ENCODE measurements at regions not wholly inside any gene's neighbourhood (a gene's known extent, or its start where the extent isn't known, plus 50 kb on each side); places are given as distances from the start of the nearest gene placed in this dataset.

DNA sequence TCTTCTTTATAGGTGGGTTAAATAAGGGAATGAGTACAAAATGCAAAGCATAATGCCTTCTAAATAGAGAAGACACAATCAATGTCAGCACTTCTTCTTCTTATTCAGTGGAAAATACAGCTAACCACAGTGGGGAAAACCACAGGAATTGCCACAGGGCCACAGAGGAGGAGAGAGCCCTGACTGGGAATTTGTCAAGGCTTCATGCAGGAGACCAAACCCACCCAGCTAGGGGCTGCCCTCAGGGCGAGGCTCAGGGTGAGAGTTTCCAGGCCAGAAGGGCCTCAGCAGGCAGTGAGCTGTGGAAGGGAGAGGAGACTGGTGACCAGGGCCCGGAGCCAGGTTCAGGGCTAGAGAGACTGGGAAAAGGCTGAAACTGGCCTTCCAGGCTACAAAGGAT is 279.1 kb downstream of the MSX2 start:
- Histone ChIP-seq H3K79me2 (ENCODE audit: insufficient read depth) (no peaks in the 10 kb centered on the region), H3K9ac (no peak overlapping the region), H3K9me3 (no peaks in the 10 kb centered on the region), H3K4me1 (ENCODE audit: control insufficient read depth in 1 of 2, insufficient read depth in 2 of 2, low read depth in 1 of 2, low read length in 1 of 2) (no peaks in the 10 kb centered on the region), H2AFZ (ENCODE audit: low read depth) (no peak overlapping the region), H4K20me1 (ENCODE audit: insufficient read depth) (no peaks in the 10 kb centered on the region), H3K4me3 (ENCODE audit: low read depth in 2 of 2, low read length in 1 of 2) (no peak overlapping the region), H3K27me3 (ENCODE audit: insufficient read depth) (no peaks in the 10 kb centered on the region), H3K36me3 (replicated peaks in 1 of 2; ENCODE audit: control insufficient read depth in 1 of 2, insufficient read depth in 2 of 2, low read length in 1 of 2) (no peaks in the 10 kb centered on the region), H3K9me2 (no peaks in the 10 kb centered on the region), H3K4me2 (no peak overlapping the region), H3F3A (replicated peaks; ENCODE audit: insufficient read depth) (no peaks in the 10 kb centered on the region), H3K27ac (ENCODE audit: low read depth in 2 of 2, low read length in 1 of 2) (no peak overlapping the region)
- TF ChIP-seq SMC3 (IDR thresholded peaks at IDR 0.05; ENCODE audit: low read depth, low read length) = no peak
- no peak for TF ChIP-seq RFX5 (IDR thresholded peaks at IDR 0.05; ENCODE audit: low read length)
- TF ChIP-seq, protein P1, sequence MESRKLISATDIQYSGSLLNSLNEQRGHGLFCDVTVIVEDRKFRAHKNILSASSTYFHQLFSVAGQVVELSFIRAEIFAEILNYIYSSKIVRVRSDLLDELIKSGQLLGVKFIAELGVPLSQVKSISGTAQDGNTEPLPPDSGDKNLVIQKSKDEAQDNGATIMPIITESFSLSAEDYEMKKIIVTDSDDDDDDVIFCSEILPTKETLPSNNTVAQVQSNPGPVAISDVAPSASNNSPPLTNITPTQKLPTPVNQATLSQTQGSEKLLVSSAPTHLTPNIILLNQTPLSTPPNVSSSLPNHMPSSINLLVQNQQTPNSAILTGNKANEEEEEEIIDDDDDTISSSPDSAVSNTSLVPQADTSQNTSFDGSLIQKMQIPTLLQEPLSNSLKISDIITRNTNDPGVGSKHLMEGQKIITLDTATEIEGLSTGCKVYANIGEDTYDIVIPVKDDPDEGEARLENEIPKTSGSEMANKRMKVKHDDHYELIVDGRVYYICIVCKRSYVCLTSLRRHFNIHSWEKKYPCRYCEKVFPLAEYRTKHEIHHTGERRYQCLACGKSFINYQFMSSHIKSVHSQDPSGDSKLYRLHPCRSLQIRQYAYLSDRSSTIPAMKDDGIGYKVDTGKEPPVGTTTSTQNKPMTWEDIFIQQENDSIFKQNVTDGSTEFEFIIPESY (IDR thresholded peaks at IDR 0.05; ENCODE audit: borderline replicate concordance, low read depth) = no peak
- no peak for TF ChIP-seq ELF1 (IDR thresholded peaks at IDR 0.05)
- TF ChIP-seq REST (IDR thresholded peaks at IDR 0.05; ENCODE audit: low read depth, low read length) = no peak
- no peak for TF ChIP-seq TAF1 (IDR thresholded peaks at IDR 0.05; ENCODE audit: borderline replicate concordance, low read depth, low read length)
- TF ChIP-seq, protein P2, sequence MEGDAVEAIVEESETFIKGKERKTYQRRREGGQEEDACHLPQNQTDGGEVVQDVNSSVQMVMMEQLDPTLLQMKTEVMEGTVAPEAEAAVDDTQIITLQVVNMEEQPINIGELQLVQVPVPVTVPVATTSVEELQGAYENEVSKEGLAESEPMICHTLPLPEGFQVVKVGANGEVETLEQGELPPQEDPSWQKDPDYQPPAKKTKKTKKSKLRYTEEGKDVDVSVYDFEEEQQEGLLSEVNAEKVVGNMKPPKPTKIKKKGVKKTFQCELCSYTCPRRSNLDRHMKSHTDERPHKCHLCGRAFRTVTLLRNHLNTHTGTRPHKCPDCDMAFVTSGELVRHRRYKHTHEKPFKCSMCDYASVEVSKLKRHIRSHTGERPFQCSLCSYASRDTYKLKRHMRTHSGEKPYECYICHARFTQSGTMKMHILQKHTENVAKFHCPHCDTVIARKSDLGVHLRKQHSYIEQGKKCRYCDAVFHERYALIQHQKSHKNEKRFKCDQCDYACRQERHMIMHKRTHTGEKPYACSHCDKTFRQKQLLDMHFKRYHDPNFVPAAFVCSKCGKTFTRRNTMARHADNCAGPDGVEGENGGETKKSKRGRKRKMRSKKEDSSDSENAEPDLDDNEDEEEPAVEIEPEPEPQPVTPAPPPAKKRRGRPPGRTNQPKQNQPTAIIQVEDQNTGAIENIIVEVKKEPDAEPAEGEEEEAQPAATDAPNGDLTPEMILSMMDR (IDR thresholded peaks at IDR 0.05) = no peak
- TF ChIP-seq MXI1 (IDR thresholded peaks at IDR 0.05; ENCODE audit: low read depth, low read length) = no peak
- no peak for TF ChIP-seq JUND (IDR thresholded peaks at IDR 0.05)
- no peak for TF ChIP-seq GATA2 (CRISPR knock-in tag; IDR thresholded peaks at IDR 0.05)
- TF ChIP-seq, protein P3, sequence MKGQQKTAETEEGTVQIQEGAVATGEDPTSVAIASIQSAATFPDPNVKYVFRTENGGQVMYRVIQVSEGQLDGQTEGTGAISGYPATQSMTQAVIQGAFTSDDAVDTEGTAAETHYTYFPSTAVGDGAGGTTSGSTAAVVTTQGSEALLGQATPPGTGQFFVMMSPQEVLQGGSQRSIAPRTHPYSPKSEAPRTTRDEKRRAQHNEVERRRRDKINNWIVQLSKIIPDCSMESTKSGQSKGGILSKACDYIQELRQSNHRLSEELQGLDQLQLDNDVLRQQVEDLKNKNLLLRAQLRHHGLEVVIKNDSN (IDR thresholded peaks at IDR 0.05; ENCODE audit: borderline replicate concordance, low read depth) = no peak
- TF ChIP-seq POLR2AphosphoS5 (IDR thresholded peaks at IDR 0.05; ENCODE audit: low read depth, low read length) = no peak
- TF ChIP-seq RCOR1 (IDR thresholded peaks at IDR 0.05; ENCODE audit: low read length) = no peak
- TF ChIP-seq, protein P4, sequence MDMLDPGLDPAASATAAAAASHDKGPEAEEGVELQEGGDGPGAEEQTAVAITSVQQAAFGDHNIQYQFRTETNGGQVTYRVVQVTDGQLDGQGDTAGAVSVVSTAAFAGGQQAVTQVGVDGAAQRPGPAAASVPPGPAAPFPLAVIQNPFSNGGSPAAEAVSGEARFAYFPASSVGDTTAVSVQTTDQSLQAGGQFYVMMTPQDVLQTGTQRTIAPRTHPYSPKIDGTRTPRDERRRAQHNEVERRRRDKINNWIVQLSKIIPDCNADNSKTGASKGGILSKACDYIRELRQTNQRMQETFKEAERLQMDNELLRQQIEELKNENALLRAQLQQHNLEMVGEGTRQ (IDR thresholded peaks at IDR 0.05; ENCODE audit: borderline replicate concordance, low read depth, low read length) = no peak
- no peak for TF ChIP-seq EP300 (IDR thresholded peaks at IDR 0.05; ENCODE audit: borderline replicate concordance in 1 of 2, low read depth in 1 of 2, low read length in 1 of 2)
- TF ChIP-seq, protein P5, sequence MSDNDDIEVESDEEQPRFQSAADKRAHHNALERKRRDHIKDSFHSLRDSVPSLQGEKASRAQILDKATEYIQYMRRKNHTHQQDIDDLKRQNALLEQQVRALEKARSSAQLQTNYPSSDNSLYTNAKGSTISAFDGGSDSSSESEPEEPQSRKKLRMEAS (IDR thresholded peaks at IDR 0.05; ENCODE audit: low read depth) = no peak
- WGBS (ENCODE audit: low lambda C conversion rate) = 19% methylated on average over 2 of the region's 2 CpGs
- ChIA-PET CTCF (interaction anchor here (1.3 kb wide), 1 partner anchor 9 kb away, joined by 3 read pairs; no protein-coding TSS in a partner anchor), POLR2A (no interaction called here)
- DNase-seq = no peak

All from SK-N-SH (cell line).